HepG2 (cell line): ENCODE measurements at regions not wholly inside any gene's neighbourhood (a gene's known extent, or its start where the extent isn't known, plus 50 kb on each side); places are given as distances from the start of the nearest gene placed in this dataset.

Experiments used
- EHMT2 ChIP-seq: fragments of 200-600 bp; sonication (generic); IDR thresholded peaks from 2 replicates; pipeline ENCODE4 v1.7.0; 2017; ENCODE audit warnings: antibody characterized with exemption, low read depth, low read length, borderline replicate concordance
- FOSL1 ChIP-seq: sonication (generic); formaldehyde crosslinking; IDR thresholded peaks from 2 replicates; pipeline ENCODE4 v1.9.0; 2021; ENCODE audit warnings: missing genetic modification reagents, borderline replicate concordance
- HDAC1 ChIP-seq: sonication (generic); formaldehyde crosslinking; IDR thresholded peaks from 2 replicates; pipeline ENCODE4 v1.5.1; 2020; ENCODE audit warnings: mild to moderate bottlenecking, missing genetic modification reagents
- KLF6 ChIP-seq: IDR thresholded peaks from 2 replicates; pipeline ENCODE4 v1.8.0; 2016; ENCODE audit warnings: missing biosample characterization, missing genetic modification reagents
- MBD4 ChIP-seq: IDR thresholded peaks from 2 replicates; pipeline ENCODE4 v1.6.1; 2012; ENCODE audit warnings: low read length, inconsistent platforms, borderline replicate concordance
- NR2F6 ChIP-seq, 2 experiments: IDR thresholded peaks; 2 replicates each; pipeline ENCODE4 v1.6.1; 2016; ENCODE audit warnings: antibody characterized with exemption in 1 of 2, mild to moderate bottlenecking in 1 of 2
- PRDM10 ChIP-seq: sonication (generic); formaldehyde crosslinking; IDR thresholded peaks from 2 replicates; pipeline ENCODE4 v1.4.0; 2020; ENCODE audit warnings: low read depth, missing genetic modification reagents
- SALL1 ChIP-seq: sonication (generic); formaldehyde crosslinking; IDR thresholded peaks from 2 replicates; pipeline ENCODE4 v1.8.0; 2022; ENCODE audit warnings: mild to moderate bottlenecking, missing genetic modification reagents
- SP1 ChIP-seq, 2 experiments: fragments of 450-650 bp in 1 of 2; sonication (generic) in 1 of 2; formaldehyde crosslinking in 1 of 2; IDR thresholded peaks; 2 replicates each; pipeline versions ENCODE4 v1.4.0 to v1.6.1; 2016 to 2020; ENCODE audit warnings: missing genetic modification reagents in 1 of 2
- TEAD3 ChIP-seq: optimal IDR thresholded peaks from 2 replicates; pipeline ENCODE3; 2016; ENCODE audit warnings: borderline replicate concordance
- TGIF2 ChIP-seq: IDR thresholded peaks from 2 replicates; pipeline ENCODE4 v1.6.1; 2016; ENCODE audit warnings: control low read depth, missing compliant biosample characterization
- THRA ChIP-seq: sonication (generic); formaldehyde crosslinking; IDR thresholded peaks from 2 replicates; pipeline ENCODE4 v1.4.0; 2020; ENCODE audit warnings: missing genetic modification reagents, borderline replicate concordance
- TIGD3 ChIP-seq: sonication (generic); formaldehyde crosslinking; IDR thresholded peaks from 2 replicates; pipeline ENCODE4 v1.5.1; 2020; ENCODE audit warnings: mild to moderate bottlenecking, missing genetic modification reagents, borderline replicate concordance
- TRAFD1 ChIP-seq: sonication (generic); formaldehyde crosslinking; IDR thresholded peaks from 2 replicates; pipeline ENCODE4 v1.5.1; 2020; ENCODE audit warnings: missing genetic modification reagents, mild to moderate bottlenecking, borderline replicate concordance
- ZNF367 ChIP-seq: sonication (generic); formaldehyde crosslinking; IDR thresholded peaks from 2 replicates; pipeline ENCODE4 v1.4.0; 2020; ENCODE audit warnings: missing genetic modification reagents, borderline replicate concordance
- ZNF441 ChIP-seq: sonication (generic); formaldehyde crosslinking; IDR thresholded peaks from 2 replicates; pipeline ENCODE4 v1.7.0; 2021; ENCODE audit warnings: missing genetic modification reagents, borderline replicate concordance
- ZNF737 ChIP-seq: sonication (generic); formaldehyde crosslinking; IDR thresholded peaks from 2 replicates; pipeline ENCODE4 v1.5.0; 2020; ENCODE audit warnings: missing genetic modification reagents, mild to moderate bottlenecking, borderline replicate concordance
- ZNF878 ChIP-seq: sonication (generic); formaldehyde crosslinking; IDR thresholded peaks from 2 replicates; pipeline ENCODE4 v1.8.1; 2023; ENCODE audit warnings: mild to moderate bottlenecking, missing genetic modification reagents, moderate library complexity

- TF ChIP-seq TRAFD1: 0 out of 2 replicates have a peak, but pooled peaks have one; percentile 4
- TF ChIP-seq PRDM10 (CRISPR knock-in tag): peak; percentile 61
- peak; percentile 56; the same call in 1 of the 2 replicates for TF ChIP-seq THRA (CRISPR knock-in tag)
- no peak for TF ChIP-seq EHMT2
- no peak for TF ChIP-seq NR2F6 (IDR thresholded peaks at IDR 0.05)
- TF ChIP-seq NR2F6 (CRISPR knock-in tag; IDR thresholded peaks at IDR 0.05): peak; percentile 23; the same call in 1 of the 2 replicates
- no peak for TF ChIP-seq FOSL1
- TF ChIP-seq SALL1: peak; percentile 91
- TF ChIP-seq SP1 (IDR thresholded peaks at IDR 0.05): no peak
- TF ChIP-seq SP1 (CRISPR knock-in tag; IDR thresholded peaks at IDR 0.05): peak; percentile 60; the same call in 1 of the 2 replicates
- TF ChIP-seq TIGD3: no peak
- no peak for TF ChIP-seq ZNF441
- TF ChIP-seq TEAD3 (CRISPR knock-in tag): peak; percentile 74
- no peak for TF ChIP-seq ZNF737
- TF ChIP-seq ZNF878 (CRISPR knock-in tag): peak; percentile 41; the same call in 1 of the 2 replicates
- no peak for TF ChIP-seq ZNF367
- peak; percentile 80; the same call in 1 of the 2 replicates for TF ChIP-seq KLF6 (CRISPR knock-in tag)
- TF ChIP-seq HDAC1 (CRISPR knock-in tag): peak; percentile 76
- peak; percentile 75 for TF ChIP-seq TGIF2 (CRISPR knock-in tag)
- no peak for TF ChIP-seq MBD4
Observed at GRCh38 chr6:37102299-37103168, 67.4 kb upstream of the PIM1 start (continued).
